ENCODE measurements at regions not wholly inside any gene's neighbourhood (a gene's known extent, or its start where the extent isn't known, plus 50 kb on each side); places are given as distances from the start of the nearest gene placed in this dataset.
"Not testable (repeated sequence)": the region's sequence is repeated elsewhere in the genome, so short reads cannot be mapped to it uniquely, and the experiment has no call there.

- TF ChIP-seq, protein P1, sequence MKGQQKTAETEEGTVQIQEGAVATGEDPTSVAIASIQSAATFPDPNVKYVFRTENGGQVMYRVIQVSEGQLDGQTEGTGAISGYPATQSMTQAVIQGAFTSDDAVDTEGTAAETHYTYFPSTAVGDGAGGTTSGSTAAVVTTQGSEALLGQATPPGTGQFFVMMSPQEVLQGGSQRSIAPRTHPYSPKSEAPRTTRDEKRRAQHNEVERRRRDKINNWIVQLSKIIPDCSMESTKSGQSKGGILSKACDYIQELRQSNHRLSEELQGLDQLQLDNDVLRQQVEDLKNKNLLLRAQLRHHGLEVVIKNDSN (CRISPR knock-in tag; IDR thresholded peaks at IDR 0.05): not testable (repeated sequence)
- not testable (repeated sequence) for TF ChIP-seq ZBTB21 (CRISPR knock-in tag; IDR thresholded peaks at IDR 0.05; ENCODE audit: borderline replicate concordance); ZSCAN18 (CRISPR knock-in tag; IDR thresholded peaks at IDR 0.05); NFYB (CRISPR knock-in tag; conservative IDR thresholded peaks at IDR 0.05; ENCODE audit: low read depth); CTCF (IDR thresholded peaks at IDR 0.05)
Measured at GRCh38 chr6:138674444-138674843, 99.1 kb upstream of the CCDC28A start.

Data from WTC11 (cell line).